Esophagus squamous epithelium (tissue), 4 donors: ENCODE measurements at regions not wholly inside any gene's neighbourhood (a gene's known extent, or its start where the extent isn't known, plus 50 kb on each side); places are given as distances from the start of the nearest gene placed in this dataset.

Source experiments
- CTCF ChIP-seq, 6 experiments: fragments of 450-650 bp in 4 of 6; fragments of 200-600 bp in 2 of 6; sonication (generic) in 2 of 6; IDR thresholded peaks; one replicate each; pipeline ENCODE4 v1.5.1; 2016 to 2019; ENCODE audit warnings: antibody characterized with exemption in 6 of 6, mild to moderate bottlenecking in 4 of 6, moderate library complexity in 4 of 6
- POLR2A ChIP-seq, 4 donors: fragments of 450-650 bp; IDR thresholded peaks; one replicate each; pipeline ENCODE4 v1.6.1; 2017; ENCODE audit warnings: antibody characterized with exemption in 4 of 4, mild to moderate bottlenecking in 4 of 4, moderate library complexity in 3 of 4

- TF ChIP-seq POLR2A (IDR thresholded peaks at IDR 0.05) (no peak), CTCF (IDR thresholded peaks at IDR 0.05) (no peak)
Observed at GRCh38 chr14:51581017-51581881, 70.5 kb upstream of the FRMD6 start.
